SK-N-SH treated with all-trans-retinoic acid at 6 μM for 48 hours (cell line): ENCODE measurements at regions not wholly inside any gene's neighbourhood (a gene's known extent, or its start where the extent isn't known, plus 50 kb on each side); places are given as distances from the start of the nearest gene placed in this dataset.
A peak's percentile ranks its signal among the peaks of the same experiment; 100 is the strongest.

ENCODE experiments used
- ATAC-seq: fragments of 200-7000 bp; cut with Tn5 transposase; 3 replicates; pipeline ENCODE4 v1.9.1; 2020; ENCODE audit warnings: mild to moderate bottlenecking, moderate library complexity
- ARNTL ChIP-seq: fragments of 450-650 bp; formaldehyde crosslinking; IDR thresholded peaks from 2 replicates; pipeline ENCODE4 v1.5.0; 2020; ENCODE audit warnings: low read depth, mild to moderate bottlenecking, moderate library complexity, borderline replicate concordance
- BACH2 ChIP-seq: fragments of 250-450 bp; sonication (Bioruptor Pico); IDR thresholded peaks from 2 replicates; pipeline ENCODE4 v1.9.0; 2021; ENCODE audit warnings: mild to moderate bottlenecking, borderline replicate concordance
- CREB5 ChIP-seq: fragments of 250-450 bp; sonication (Bioruptor Pico); IDR thresholded peaks from 2 replicates; pipeline ENCODE4 v1.5.1; 2020; ENCODE audit warnings: low read depth, mild to moderate bottlenecking, moderate library complexity
- CSRNP3 ChIP-seq: fragments of 250-450 bp; sonication (Bioruptor Pico); IDR thresholded peaks from 2 replicates; pipeline ENCODE4 v1.5.1; 2021; ENCODE audit warnings: mild to moderate bottlenecking, moderate library complexity
- ESRRG ChIP-seq: fragments of 250-450 bp; sonication (Bioruptor Pico); IDR thresholded peaks from 2 replicates; pipeline ENCODE4 v1.6.1; 2021; ENCODE audit warnings: mild to moderate bottlenecking
- ISL1 ChIP-seq: fragments of 250-450 bp; sonication (Bioruptor Pico); IDR thresholded peaks from 2 replicates; pipeline ENCODE4 v2.1.2; 2022; ENCODE audit warnings: mild to moderate bottlenecking, moderate library complexity
- OSR1 ChIP-seq: fragments of 250-450 bp; sonication (Bioruptor Pico); IDR thresholded peaks from 2 replicates; pipeline ENCODE4 v1.8.0; 2022; ENCODE audit warnings: moderate library complexity, mild to moderate bottlenecking, inconsistent platforms
- PATZ1 ChIP-seq: fragments of 250-450 bp; sonication (Bioruptor Pico); IDR thresholded peaks from 2 replicates; pipeline ENCODE4 v1.8.0; 2020; ENCODE audit warnings: mild to moderate bottlenecking, moderate library complexity, borderline replicate concordance
- POU6F1 ChIP-seq: fragments of 250-450 bp; sonication (Bioruptor Pico); IDR thresholded peaks from 2 replicates; pipeline ENCODE4 v1.8.0; 2021; ENCODE audit warnings: low read depth, mild to moderate bottlenecking, moderate library complexity, borderline replicate concordance
- PPARA ChIP-seq: fragments of 250-450 bp; sonication (Bioruptor Pico); IDR thresholded peaks from 2 replicates; pipeline ENCODE4 v1.5.0; 2020; ENCODE audit warnings: mild to moderate bottlenecking, borderline replicate concordance
- RARB ChIP-seq: fragments of 250-450 bp; sonication (Bioruptor Pico); IDR thresholded peaks from 2 replicates; pipeline ENCODE4 v1.8.0; 2021; ENCODE audit warnings: mild to moderate bottlenecking, moderate library complexity
- SNAI2 ChIP-seq: fragments of 250-450 bp; sonication (Bioruptor Pico); IDR thresholded peaks from 2 replicates; pipeline ENCODE4 v1.5.0; 2020; ENCODE audit warnings: mild to moderate bottlenecking, moderate library complexity
- TCF4 ChIP-seq: fragments of 250-450 bp; sonication (Bioruptor Pico); IDR thresholded peaks from 2 replicates; pipeline ENCODE4 v1.8.0; 2021; ENCODE audit warnings: mild to moderate bottlenecking, moderate library complexity, borderline replicate concordance
- TOX ChIP-seq: fragments of 250-450 bp; sonication (Bioruptor Pico); IDR thresholded peaks from 2 replicates; pipeline ENCODE4 v1.8.0; 2021; ENCODE audit warnings: mild to moderate bottlenecking, moderate library complexity, borderline replicate concordance
- ZFP3 ChIP-seq: fragments of 250-450 bp; sonication (Bioruptor Pico); IDR thresholded peaks from 2 replicates; pipeline ENCODE4 v1.5.0; 2020; ENCODE audit warnings: mild to moderate bottlenecking, moderate library complexity
- ZFP30 ChIP-seq: fragments of 450-650 bp; formaldehyde crosslinking; IDR thresholded peaks from 2 replicates; pipeline ENCODE4 v1.5.0; 2022; ENCODE audit warnings: mild to moderate bottlenecking, moderate library complexity
- ZNF565 ChIP-seq: fragments of 450-650 bp; formaldehyde crosslinking; conservative IDR thresholded peaks from 2 replicates; pipeline ENCODE4 v1.5.0; 2020; ENCODE audit warnings: low read depth, mild to moderate bottlenecking, moderate library complexity
- ZNF70 ChIP-seq: fragments of 450-650 bp; formaldehyde crosslinking; IDR thresholded peaks from 2 replicates; pipeline ENCODE4 v1.5.0; 2020; ENCODE audit warnings: mild to moderate bottlenecking, moderate library complexity
- ZNF8 ChIP-seq: fragments of 450-650 bp; formaldehyde crosslinking; IDR thresholded peaks from 2 replicates; pipeline ENCODE4 v1.5.0; 2020; ENCODE audit warnings: mild to moderate bottlenecking, moderate library complexity

- ATAC-seq: peak; percentile 93
- TF ChIP-seq PATZ1 (CRISPR knock-in tag): no peak
- no peak for TF ChIP-seq ZFP3
- no peak for TF ChIP-seq ISL1 (CRISPR knock-in tag)
- no peak for TF ChIP-seq SNAI2
- TF ChIP-seq TOX: no peak
- no peak for TF ChIP-seq CSRNP3 (CRISPR knock-in tag)
- TF ChIP-seq RARB (CRISPR knock-in tag): no peak
- no peak for TF ChIP-seq ARNTL (CRISPR knock-in tag)
- TF ChIP-seq ZNF565: no peak
- TF ChIP-seq ESRRG (CRISPR knock-in tag): no peak
- no peak for TF ChIP-seq OSR1 (CRISPR knock-in tag)
- no peak for TF ChIP-seq ZNF70
- no peak for TF ChIP-seq CREB5 (CRISPR knock-in tag)
Observed at GRCh38 chr13:47004027-47004426, 107.2 kb upstream of the HTR2A start.

GRCh38 chr13:47000165-47000564 lies 103.3 kb upstream of the HTR2A start:
- TF ChIP-seq BACH2 (CRISPR knock-in tag) (no peak), ZFP3 (no peak), TCF4 (no peak), PPARA (CRISPR knock-in tag) (no peak), PATZ1 (CRISPR knock-in tag) (no peak), CREB5 (CRISPR knock-in tag) (no peak), ZNF565 (no peak)

GRCh38 chr13:46996316-46997030 lies 99.6 kb upstream of the HTR2A start:
- no peak for ATAC-seq
- TF ChIP-seq ZNF70: no peak
- no peak for TF ChIP-seq ZFP30
- TF ChIP-seq CREB5 (CRISPR knock-in tag): no peak
- no peak for TF ChIP-seq PATZ1 (CRISPR knock-in tag)
- TF ChIP-seq OSR1 (CRISPR knock-in tag): no peak
- TF ChIP-seq ARNTL (CRISPR knock-in tag): no peak
- TF ChIP-seq POU6F1 (CRISPR knock-in tag): no peak
- TF ChIP-seq CSRNP3 (CRISPR knock-in tag): no peak
- TF ChIP-seq ZFP3: no peak
- TF ChIP-seq ZNF8 (CRISPR knock-in tag): no peak

More at GRCh38 chr13:47000165-47000564, 103.3 kb upstream of the HTR2A start:
- ATAC-seq: no peak
